ENCODE measurements at regions not wholly inside any gene's neighbourhood (a gene's known extent, or its start where the extent isn't known, plus 50 kb on each side); places are given as distances from the start of the nearest gene placed in this dataset.

- Histone ChIP-seq H4K91ac (ENCODE audit: low read depth, low read length) (no peak overlapping the region), H4K8ac (ENCODE audit: low read depth, low read length) (no peak overlapping the region), H3K4me1 (ENCODE audit: control insufficient read depth in 1 of 2, insufficient read depth in 2 of 2, low read length in 2 of 2) (no peaks in the 10 kb centered on the region), H2BK5ac (ENCODE audit: low read depth, low read length, poor library complexity) (no peak overlapping the region), H3K4me3 (ENCODE audit: low read depth, low read length) (no peak overlapping the region), H3K79me2 (ENCODE audit: control insufficient read depth, insufficient read depth, low read length, poor library complexity) (no peaks in the 10 kb centered on the region), H3K14ac (ENCODE audit: low read length) (no peak overlapping the region), H2BK12ac (ENCODE audit: low read length) (no peak overlapping the region), H4K12ac (ENCODE audit: low read depth, low read length) (no peak overlapping the region), H3K27me3 (ENCODE audit: insufficient read depth, low read length) (no peaks in the 10 kb centered on the region), H2AFZ (ENCODE audit: insufficient read depth, low read length, poor library complexity) (no peak overlapping the region), H3K23ac (ENCODE audit: low read length) (no peak overlapping the region), H2BK120ac (ENCODE audit: insufficient read depth, low read length, poor library complexity) (no peak overlapping the region), H3K36me3 (ENCODE audit: control insufficient read depth in 1 of 2, insufficient read depth in 2 of 2, low read length in 2 of 2) (no peaks in the 10 kb centered on the region), H3K4ac (ENCODE audit: low read depth, low read length) (no peak overlapping the region), H3K4me2 (ENCODE audit: low read length) (no peak overlapping the region), H3K79me1 (ENCODE audit: low read length) (no peaks in the 10 kb centered on the region), H3K18ac (ENCODE audit: low read length) (no peak overlapping the region), H3K9ac (ENCODE audit: low read length) (no peak overlapping the region), H3K27ac (ENCODE audit: low read depth, low read length) (no peak overlapping the region), H3K9me3 (ENCODE audit: insufficient read depth, low read depth, low read length) (no peaks in the 10 kb centered on the region), H2AK5ac (ENCODE audit: low read length) (no peak overlapping the region)
- peak in 1 of 2 donors; percentile 9 for DNase-seq
- WGBS (ENCODE audit: extremely low coverage, insufficient coverage, insufficient read length), result no CpG with 5 or more reads among the region's 9 CpGs
Observed at GRCh38 chr5:29697785-29698414, 1495.6 kb upstream of the CDH6 start.

- Histone ChIP-seq H4K91ac (ENCODE audit: low read depth, low read length) (no peak overlapping the region), H3K79me2 (ENCODE audit: control insufficient read depth, insufficient read depth, low read length, poor library complexity) (no peaks in the 10 kb centered on the region), H3K9ac (ENCODE audit: low read length) (no peak overlapping the region), H3K4me1 (ENCODE audit: control insufficient read depth in 1 of 2, insufficient read depth in 2 of 2, low read length in 2 of 2) (no peaks in the 10 kb centered on the region), H3K27ac (ENCODE audit: low read depth, low read length) (no peak overlapping the region), H2AK5ac (ENCODE audit: low read length) (no peak overlapping the region), H3K79me1 (ENCODE audit: low read length) (no peaks in the 10 kb centered on the region), H3K27me3 (ENCODE audit: insufficient read depth, low read length) (no peaks in the 10 kb centered on the region), H2BK120ac (ENCODE audit: insufficient read depth, low read length, poor library complexity) (no peak overlapping the region), H3K36me3 (ENCODE audit: control insufficient read depth in 1 of 2, insufficient read depth in 2 of 2, low read length in 2 of 2) (no peaks in the 10 kb centered on the region), H3K9me3 (ENCODE audit: insufficient read depth, low read depth, low read length) (no peaks in the 10 kb centered on the region), H2BK5ac (ENCODE audit: low read depth, low read length, poor library complexity) (no peak overlapping the region), H3K14ac (ENCODE audit: low read length) (no peak overlapping the region), H4K12ac (ENCODE audit: low read depth, low read length) (no peak overlapping the region), H2BK12ac (ENCODE audit: low read length) (no peak overlapping the region), H2AFZ (ENCODE audit: insufficient read depth, low read length, poor library complexity) (no peak overlapping the region), H3K4me3 (ENCODE audit: low read depth, low read length) (no peak overlapping the region), H4K8ac (ENCODE audit: low read depth, low read length) (no peak overlapping the region), H3K4me2 (ENCODE audit: low read length) (no peak overlapping the region), H3K18ac (ENCODE audit: low read length) (no peak overlapping the region), H3K4ac (ENCODE audit: low read depth, low read length) (no peak overlapping the region), H3K23ac (ENCODE audit: low read length) (no peak overlapping the region)
- WGBS (ENCODE audit: extremely low coverage, insufficient coverage, insufficient read length), result no CpG with 5 or more reads among the region's 2 CpGs
- no peak for DNase-seq
Observed at GRCh38 chr5:29697278-29697677, 1496.2 kb upstream of the CDH6 start.

- no peak overlapping the region for H4K91ac ChIP-seq (ENCODE audit: low read depth, low read length)
- no peak overlapping the region for H2BK120ac ChIP-seq (ENCODE audit: insufficient read depth, low read length, poor library complexity)
- no peak for DNase-seq
- no peak overlapping the region for H3K4ac ChIP-seq (ENCODE audit: low read depth, low read length)
- peaks cover 5% of the 10 kb centered on the region for H3K9me3 ChIP-seq (ENCODE audit: insufficient read depth, low read depth, low read length)
- WGBS (ENCODE audit: extremely low coverage, insufficient coverage, insufficient read length), result no CpG with 5 or more reads among the region's 3 CpGs
- H3K4me2 ChIP-seq (ENCODE audit: low read length), result no peak overlapping the region
- no peak overlapping the region for H3K18ac ChIP-seq (ENCODE audit: low read length)
- no peaks in the 10 kb centered on the region for H3K27me3 ChIP-seq (ENCODE audit: insufficient read depth, low read length)
- no peaks in the 10 kb centered on the region for H3K79me1 ChIP-seq (ENCODE audit: low read length)
- no peaks in the 10 kb centered on the region for H3K4me1 ChIP-seq (ENCODE audit: control insufficient read depth in 1 of 2, insufficient read depth in 2 of 2, low read length in 2 of 2)
- H3K23ac ChIP-seq (ENCODE audit: low read length), result no peak overlapping the region
- H3K27ac ChIP-seq (ENCODE audit: low read depth, low read length), result no peak overlapping the region
- H3K79me2 ChIP-seq (ENCODE audit: control insufficient read depth, insufficient read depth, low read length, poor library complexity), result no peaks in the 10 kb centered on the region
- no peak overlapping the region for H4K12ac ChIP-seq (ENCODE audit: low read depth, low read length)
- H3K14ac ChIP-seq (ENCODE audit: low read length), result no peak overlapping the region
- no peak overlapping the region for H4K8ac ChIP-seq (ENCODE audit: low read depth, low read length)
- H3K9ac ChIP-seq (ENCODE audit: low read length), result no peak overlapping the region
- no peak overlapping the region for H2AK5ac ChIP-seq (ENCODE audit: low read length)
- no peak overlapping the region for H2BK5ac ChIP-seq (ENCODE audit: low read depth, low read length, poor library complexity)
- H2BK12ac ChIP-seq (ENCODE audit: low read length), result no peak overlapping the region
- no peak overlapping the region for H3K4me3 ChIP-seq (ENCODE audit: low read depth, low read length)
- no peak overlapping the region for H2AFZ ChIP-seq (ENCODE audit: insufficient read depth, low read length, poor library complexity)
- H3K36me3 ChIP-seq (ENCODE audit: control insufficient read depth in 1 of 2, insufficient read depth in 2 of 2, low read length in 2 of 2), result no peaks in the 10 kb centered on the region
Observed at GRCh38 chr5:29672678-29673077, 1520.8 kb upstream of the CDH6 start.

GRCh38 chr5:29662876-29663275 lies 1530.6 kb upstream of the CDH6 start:
- no peaks in the 10 kb centered on the region for H3K79me2 ChIP-seq (ENCODE audit: control insufficient read depth, insufficient read depth, low read length, poor library complexity)
- H3K4ac ChIP-seq (ENCODE audit: low read depth, low read length), result no peak overlapping the region
- no peak overlapping the region for H3K9ac ChIP-seq (ENCODE audit: low read length)
- H3K27ac ChIP-seq (ENCODE audit: low read depth, low read length), result no peak overlapping the region
- DNase-seq, result no peak
- no peak overlapping the region for H3K23ac ChIP-seq (ENCODE audit: low read length)
- H2BK120ac ChIP-seq (ENCODE audit: insufficient read depth, low read length, poor library complexity), result no peak overlapping the region
- no peak overlapping the region for H2BK12ac ChIP-seq (ENCODE audit: low read length)
- no CpG with 5 or more reads among the region's 2 CpGs for WGBS (ENCODE audit: extremely low coverage, insufficient coverage, insufficient read length)
- H3K4me1 ChIP-seq (ENCODE audit: control insufficient read depth in 1 of 2, insufficient read depth in 2 of 2, low read length in 2 of 2), result no peaks in the 10 kb centered on the region
- H2BK5ac ChIP-seq (ENCODE audit: low read depth, low read length, poor library complexity), result no peak overlapping the region
- H3K14ac ChIP-seq (ENCODE audit: low read length), result no peak overlapping the region
- H2AK5ac ChIP-seq (ENCODE audit: low read length), result no peak overlapping the region
- H4K8ac ChIP-seq (ENCODE audit: low read depth, low read length), result no peak overlapping the region
- no peaks in the 10 kb centered on the region for H3K27me3 ChIP-seq (ENCODE audit: insufficient read depth, low read length)
- no peak overlapping the region for H3K18ac ChIP-seq (ENCODE audit: low read length)
- H4K91ac ChIP-seq (ENCODE audit: low read depth, low read length), result no peak overlapping the region
- H3K79me1 ChIP-seq (ENCODE audit: low read length), result no peaks in the 10 kb centered on the region
- no peak overlapping the region for H3K4me2 ChIP-seq (ENCODE audit: low read length)
- H3K9me3 ChIP-seq (ENCODE audit: insufficient read depth, low read depth, low read length), result no peaks in the 10 kb centered on the region
- H3K4me3 ChIP-seq (ENCODE audit: low read depth, low read length), result no peak overlapping the region
- H2AFZ ChIP-seq (ENCODE audit: insufficient read depth, low read length, poor library complexity), result no peak overlapping the region
- H3K36me3 ChIP-seq (ENCODE audit: control insufficient read depth in 1 of 2, insufficient read depth in 2 of 2, low read length in 2 of 2), result no peaks in the 10 kb centered on the region
- no peak overlapping the region for H4K12ac ChIP-seq (ENCODE audit: low read depth, low read length)
